ENCODE measurements at regions not wholly inside any gene's neighbourhood (a gene's known extent, or its start where the extent isn't known, plus 50 kb on each side); places are given as distances from the start of the nearest gene placed in this dataset.

GRCh38 chr12:102682366-102683289 is 202.3 kb upstream of the IGF1 start:
- 50 to 52% methylated on average over 2 of the region's 2 CpGs for WGBS, 2 donors
- H3K4me3 ChIP-seq (ENCODE audit: low read depth, poor library complexity, severe bottlenecking): no peak overlapping the region
- no peak for DNase-seq (ENCODE audit: low spot score in 2 of 2)
- intact Hi-C loops (cut with DNase I; ENCODE audit: low total_unique reads): no loop called here
- TF ChIP-seq POLR2A (IDR thresholded peaks at IDR 0.05) (no peak), CTCF (IDR thresholded peaks at IDR 0.05) (no peak)

GRCh38 chr12:102681747-102682146 is 201.4 kb upstream of the IGF1 start:
- TF ChIP-seq CTCF (IDR thresholded peaks at IDR 0.05) (no peak), POLR2A (IDR thresholded peaks at IDR 0.05) (no peak)
- intact Hi-C loops (cut with DNase I; ENCODE audit: low total_unique reads): no loop called here

GRCh38 chr12:102681309-102681708 is 200.9 kb upstream of the IGF1 start:
- WGBS, 2 donors: 69% methylated on average over 2 of the region's 2 CpGs
- intact Hi-C loops (cut with DNase I; ENCODE audit: low total_unique reads): no loop called here
- H3K4me3 ChIP-seq (ENCODE audit: low read depth, poor library complexity, severe bottlenecking): no peak overlapping the region
- DNase-seq (ENCODE audit: low spot score in 2 of 2): no peak
- TF ChIP-seq CTCF (IDR thresholded peaks at IDR 0.05) (no peak), POLR2A (IDR thresholded peaks at IDR 0.05) (no peak)

More at GRCh38 chr12:102681747-102682146, 201.4 kb upstream of the IGF1 start:
- no peak for DNase-seq (ENCODE audit: low spot score in 2 of 2)
- no peak overlapping the region for H3K4me3 ChIP-seq (ENCODE audit: low read depth, poor library complexity, severe bottlenecking)

- H3K4me3 ChIP-seq (ENCODE audit: low read depth, poor library complexity, severe bottlenecking): no peak overlapping the region
- 72 to 76% methylated on average over 2 of the region's 2 CpGs for WGBS, 2 donors
- TF ChIP-seq CTCF (IDR thresholded peaks at IDR 0.05) (no peak), POLR2A (IDR thresholded peaks at IDR 0.05) (no peak)
- intact Hi-C loops (cut with DNase I; ENCODE audit: low total_unique reads): no loop called here
- no peak for DNase-seq (ENCODE audit: low spot score in 2 of 2)
These were observed 199.9 kb upstream of the IGF1 start for GRCh38 chr12:102680304-102680703.

GRCh38 chr12:102676812-102677211 is 196.4 kb upstream of the IGF1 start:
- intact Hi-C loops (cut with DNase I; ENCODE audit: low total_unique reads): no loop called here
- TF ChIP-seq POLR2A (IDR thresholded peaks at IDR 0.05) (no peak), CTCF (IDR thresholded peaks at IDR 0.05) (no peak)

More at GRCh38 chr12:102676812-102677211, 196.4 kb upstream of the IGF1 start:
- DNase-seq (ENCODE audit: low spot score in 2 of 2): no peak
- 88 to 100% methylated on average over 1 of the region's 1 CpG for WGBS, 2 donors
- H3K4me3 ChIP-seq (ENCODE audit: low read depth, poor library complexity, severe bottlenecking): no peak overlapping the region

Measured in lower leg skin (tissue), 4 donors.